Fibroblast of lung (primary cell): ENCODE measurements at regions not wholly inside any gene's neighbourhood (a gene's known extent, or its start where the extent isn't known, plus 50 kb on each side); places are given as distances from the start of the nearest gene placed in this dataset.

Experiments
- CTCF ChIP-seq, 2 donors: IDR thresholded peaks in 1 of 2; conservative IDR thresholded peaks in 1 of 2; 1 replicate in 1 of 2; 2 replicates in 1 of 2; pipeline ENCODE4 v1.5.1; 2011 to 2012; ENCODE audit warnings: low read length in 2 of 2, control low read depth in 1 of 2, inconsistent platforms in 1 of 2, low read depth in 1 of 2, mild to moderate bottlenecking in 1 of 2
- EZH2 ChIP-seq: IDR thresholded peaks from 2 replicates; pipeline ENCODE4 v1.5.1; 2012; ENCODE audit warnings: low read length, control low read depth, mild to moderate bottlenecking; ENCODE audit errors: missing control alignments

GRCh38 chr13:91169321-91170050 is 178.0 kb upstream of the MIR17HG start:
- TF ChIP-seq CTCF (conservative IDR thresholded peaks at IDR 0.05 in 1 of 2, IDR thresholded peaks at IDR 0.05 in 1 of 2; ENCODE audit: low read depth in 1 of 2, low read length in 2 of 2) (no peak), EZH2 (no peak)
